Fibroblast of lung (primary cell): ENCODE measurements at regions not wholly inside any gene's neighbourhood (a gene's known extent, or its start where the extent isn't known, plus 50 kb on each side); places are given as distances from the start of the nearest gene placed in this dataset.

ENCODE experiments used
- EZH2 ChIP-seq: IDR thresholded peaks from 2 replicates; pipeline ENCODE4 v1.5.1; 2012; ENCODE audit warnings: low read length, control low read depth, mild to moderate bottlenecking; ENCODE audit errors: missing control alignments
- TF ChIP-seq, protein P1 (sequence below), 2 donors: IDR thresholded peaks in 1 of 2; conservative IDR thresholded peaks in 1 of 2; 1 replicate in 1 of 2; 2 replicates in 1 of 2; pipeline ENCODE4 v1.5.1; 2011 to 2012; ENCODE audit warnings: low read length in 2 of 2, control low read depth in 1 of 2, inconsistent platforms in 1 of 2, low read depth in 1 of 2, mild to moderate bottlenecking in 1 of 2

DNA sequence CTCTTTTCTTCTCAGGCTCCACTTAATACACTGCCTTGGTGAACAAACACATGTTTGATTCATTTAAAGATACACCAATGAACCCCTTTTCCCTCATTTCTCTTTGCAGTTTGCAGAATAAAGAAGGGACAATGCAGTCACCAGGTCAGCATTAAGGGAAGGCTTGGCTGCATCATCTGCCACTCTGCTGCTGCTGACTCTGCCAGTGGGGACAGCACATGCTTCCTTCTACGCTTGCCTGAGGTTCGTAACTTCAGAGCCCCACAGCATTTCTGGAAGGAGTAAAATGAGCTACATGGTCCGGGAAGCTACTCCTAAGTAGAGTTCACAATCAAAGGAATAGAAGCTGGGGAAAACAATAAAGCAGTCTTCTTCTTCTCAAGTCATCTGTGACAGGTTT lies 178.9 kb upstream of the GATB start:
- TF ChIP-seq, protein P1, sequence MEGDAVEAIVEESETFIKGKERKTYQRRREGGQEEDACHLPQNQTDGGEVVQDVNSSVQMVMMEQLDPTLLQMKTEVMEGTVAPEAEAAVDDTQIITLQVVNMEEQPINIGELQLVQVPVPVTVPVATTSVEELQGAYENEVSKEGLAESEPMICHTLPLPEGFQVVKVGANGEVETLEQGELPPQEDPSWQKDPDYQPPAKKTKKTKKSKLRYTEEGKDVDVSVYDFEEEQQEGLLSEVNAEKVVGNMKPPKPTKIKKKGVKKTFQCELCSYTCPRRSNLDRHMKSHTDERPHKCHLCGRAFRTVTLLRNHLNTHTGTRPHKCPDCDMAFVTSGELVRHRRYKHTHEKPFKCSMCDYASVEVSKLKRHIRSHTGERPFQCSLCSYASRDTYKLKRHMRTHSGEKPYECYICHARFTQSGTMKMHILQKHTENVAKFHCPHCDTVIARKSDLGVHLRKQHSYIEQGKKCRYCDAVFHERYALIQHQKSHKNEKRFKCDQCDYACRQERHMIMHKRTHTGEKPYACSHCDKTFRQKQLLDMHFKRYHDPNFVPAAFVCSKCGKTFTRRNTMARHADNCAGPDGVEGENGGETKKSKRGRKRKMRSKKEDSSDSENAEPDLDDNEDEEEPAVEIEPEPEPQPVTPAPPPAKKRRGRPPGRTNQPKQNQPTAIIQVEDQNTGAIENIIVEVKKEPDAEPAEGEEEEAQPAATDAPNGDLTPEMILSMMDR (conservative IDR thresholded peaks at IDR 0.05 in 1 of 2, IDR thresholded peaks at IDR 0.05 in 1 of 2; ENCODE audit: low read depth in 1 of 2, low read length in 2 of 2), result no peak
- TF ChIP-seq EZH2, result no peak
